Activated CD4-positive, alpha-beta T cell treated with anti-CD3 and anti-CD28 coated beads, Interleukin-2, amount 50 U/mL, for 4 hours (primary cell): ENCODE measurements at regions not wholly inside any gene's neighbourhood (a gene's known extent, or its start where the extent isn't known, plus 50 kb on each side); places are given as distances from the start of the nearest gene placed in this dataset.
"Not testable (repeated sequence)": the region's sequence is repeated elsewhere in the genome, so short reads cannot be mapped to it uniquely, and the experiment has no call there.

ENCODE experiments used
- DNase-seq, 2 experiments: peaks; one replicate each; pipeline ENCODE4 v3.0.0-alpha.2; 2020

GRCh38 chr5:124538931-124539330 lies 207.5 kb downstream of the ZNF608 start:
- DNase-seq = no peak

- no peak for DNase-seq
These were observed 208.2 kb downstream of the ZNF608 start for GRCh38 chr5:124538191-124538590.

- no peak for DNase-seq
These were observed 208.9 kb downstream of the ZNF608 start for GRCh38 chr5:124537522-124537921.

GRCh38 chr5:124537107-124537506 lies 209.3 kb downstream of the ZNF608 start:
- no peak for DNase-seq

GRCh38 chr5:124536333-124536732 lies 210.1 kb downstream of the ZNF608 start:
- no peak for DNase-seq

GRCh38 chr5:124530916-124531315 lies 215.5 kb downstream of the ZNF608 start:
- no peak for DNase-seq

- no peak for DNase-seq
These were observed 217.6 kb downstream of the ZNF608 start for GRCh38 chr5:124528838-124529237.

- no peak for DNase-seq
These were observed 219.0 kb downstream of the ZNF608 start for GRCh38 chr5:124527220-124527991.

GRCh38 chr5:124526079-124526478 lies 220.4 kb downstream of the ZNF608 start:
- DNase-seq = not testable (repeated sequence)

- no peak for DNase-seq
These were observed 221.7 kb downstream of the ZNF608 start for GRCh38 chr5:124524552-124525232.

- no peak for DNase-seq
These were observed 222.5 kb downstream of the ZNF608 start for GRCh38 chr5:124523897-124524296.

GRCh38 chr5:124522992-124523391 lies 223.4 kb downstream of the ZNF608 start:
- no peak for DNase-seq

- no peak for DNase-seq
These were observed 224.8 kb downstream of the ZNF608 start for GRCh38 chr5:124521461-124522230.

- no peak for DNase-seq
These were observed 227.0 kb downstream of the ZNF608 start for GRCh38 chr5:124519396-124519795.

- no peak for DNase-seq
These were observed 229.9 kb downstream of the ZNF608 start for GRCh38 chr5:124516567-124516966.

- no peak for DNase-seq
These were observed 230.8 kb downstream of the ZNF608 start for GRCh38 chr5:124515497-124516245.

- no peak for DNase-seq
These were observed 231.5 kb downstream of the ZNF608 start for GRCh38 chr5:124514956-124515355.

GRCh38 chr5:124512952-124513632 lies 233.3 kb downstream of the ZNF608 start:
- DNase-seq = no peak

- no peak for DNase-seq
These were observed 234.2 kb downstream of the ZNF608 start for GRCh38 chr5:124512236-124512635.

GRCh38 chr5:124511791-124512190 lies 234.6 kb downstream of the ZNF608 start:
- no peak for DNase-seq

GRCh38 chr5:124507688-124508087 lies 238.8 kb downstream of the ZNF608 start:
- no peak for DNase-seq
